Liver (tissue), 7 donors: ENCODE measurements at regions not wholly inside any gene's neighbourhood (a gene's known extent, or its start where the extent isn't known, plus 50 kb on each side); places are given as distances from the start of the nearest gene placed in this dataset.

Experiments used
- DNase-seq: peaks from one replicate; pipeline ENCODE4 v3.0.0-alpha.2; 2017; ENCODE audit warnings: low spot score
- H3K27ac ChIP-seq, 2 donors: one replicate each; pipeline ENCODE4 v1.7.0; 2013; ENCODE audit warnings: inconsistent platforms in 2 of 2, low read length in 2 of 2, control low read depth in 1 of 2, low read depth in 1 of 2, mild to moderate bottlenecking in 1 of 2
- H3K27me3 ChIP-seq, 4 donors: one replicate each; pipeline versions ENCODE4 v1.6.1 to v1.7.0; 2013; ENCODE audit warnings: low read length in 3 of 4, inconsistent platforms in 1 of 4, mild to moderate bottlenecking in 1 of 4, moderate library complexity in 1 of 4; ENCODE audit not compliant: control insufficient read depth in 4 of 4, insufficient read depth in 4 of 4
- H3K36me3 ChIP-seq, 4 donors: one replicate each; pipeline versions ENCODE4 v1.6.1 to v1.7.0; 2013; ENCODE audit warnings: low read length in 3 of 4, mild to moderate bottlenecking in 3 of 4, low read depth in 1 of 4, moderate library complexity in 1 of 4; ENCODE audit not compliant: control insufficient read depth in 4 of 4, insufficient read depth in 3 of 4
- H3K4me1 ChIP-seq, 4 donors: one replicate each; pipeline versions ENCODE4 v1.6.1 to v1.7.0; 2013; ENCODE audit warnings: low read length in 3 of 4, mild to moderate bottlenecking in 3 of 4, moderate library complexity in 1 of 4; ENCODE audit not compliant: control insufficient read depth in 4 of 4, insufficient read depth in 4 of 4
- H3K4me3 ChIP-seq, 3 donors: one replicate each; pipeline versions ENCODE4 v1.6.1 to v1.7.0; 2013; ENCODE audit warnings: low read length in 3 of 3, control low read depth in 1 of 3, low read depth in 1 of 3, mild to moderate bottlenecking in 1 of 3
- H3K9ac ChIP-seq, 2 donors: one replicate each; pipeline ENCODE4 v1.7.0; 2013; ENCODE audit warnings: low read length in 2 of 2, mild to moderate bottlenecking in 2 of 2, moderate library complexity in 2 of 2, control low read depth in 1 of 2, low read depth in 1 of 2
- H3K9me3 ChIP-seq, 4 donors: one replicate each; pipeline versions ENCODE4 v1.6.1 to v1.7.0; 2013; ENCODE audit warnings: low read length in 3 of 4; ENCODE audit not compliant: control insufficient read depth in 4 of 4
- ATF3 ChIP-seq: IDR thresholded peaks from 2 replicates; pipeline ENCODE4 v1.6.1; 2016; ENCODE audit warnings: antibody characterized with exemption
- EGR1 ChIP-seq, 2 donors: IDR thresholded peaks; 2 replicates each; pipeline ENCODE4 v1.6.1; 2016 to 2018; ENCODE audit warnings: antibody characterized with exemption in 2 of 2, low read depth in 2 of 2
- FOXA1 ChIP-seq: IDR thresholded peaks from 2 replicates; pipeline ENCODE4 v1.6.1; 2016; ENCODE audit warnings: antibody characterized with exemption
- FOXA2 ChIP-seq: IDR thresholded peaks from 2 replicates; pipeline ENCODE4 v1.6.1; 2016; ENCODE audit warnings: antibody characterized with exemption
- GABPA ChIP-seq, 2 donors: IDR thresholded peaks in 1 of 2; conservative IDR thresholded peaks in 1 of 2; 2 replicates each; pipeline ENCODE4 v1.6.1; 2016; ENCODE audit warnings: antibody characterized with exemption in 2 of 2, mild to moderate bottlenecking in 1 of 2, moderate library complexity in 1 of 2
- HNF4A ChIP-seq, 2 donors: conservative IDR thresholded peaks; 2 replicates each; pipeline ENCODE4 v1.6.1; 2016; ENCODE audit warnings: antibody characterized with exemption in 2 of 2, mild to moderate bottlenecking in 2 of 2
- HNF4G ChIP-seq: IDR thresholded peaks from 2 replicates; pipeline ENCODE4 v1.6.1; 2016; ENCODE audit warnings: antibody characterized with exemption
- JUND ChIP-seq, 2 donors: IDR thresholded peaks; 2 replicates each; pipeline ENCODE4 v1.6.1; 2016; ENCODE audit warnings: antibody characterized with exemption in 2 of 2
- NR2F2 ChIP-seq: IDR thresholded peaks from 2 replicates; pipeline ENCODE4 v1.6.1; 2016; ENCODE audit warnings: antibody characterized with exemption
- RAD21 ChIP-seq, 2 donors: IDR thresholded peaks; 2 replicates each; pipeline ENCODE4 v1.6.1; 2016; ENCODE audit warnings: antibody characterized with exemption in 2 of 2, mild to moderate bottlenecking in 2 of 2
- RXRA ChIP-seq, 2 donors: IDR thresholded peaks; 2 replicates each; pipeline ENCODE4 v1.6.1; 2017 to 2018; ENCODE audit warnings: antibody characterized with exemption in 2 of 2, mild to moderate bottlenecking in 1 of 2
- SP1 ChIP-seq: IDR thresholded peaks from 2 replicates; pipeline ENCODE4 v1.6.1; 2018; ENCODE audit warnings: antibody characterized with exemption, mild to moderate bottlenecking
- YY1 ChIP-seq: IDR thresholded peaks from 2 replicates; pipeline ENCODE4 v1.6.1; 2016; ENCODE audit warnings: antibody characterized with exemption, mild to moderate bottlenecking
- ZBTB33 ChIP-seq: IDR thresholded peaks from 2 replicates; pipeline ENCODE4 v1.6.1; 2016; ENCODE audit warnings: antibody characterized with exemption
- WGBS: extraction: QIAGEN DNeasy Blood & Tissue Kit; methylation state at CpG from one replicate; pipeline ENCODE4 v1.1.7; 2013; 5-methylcytosine and 5-hydroxymethylcytosine counted together
- donor health status: healthy.
- donor health status: healthy.
- donor health status: healthy.
- donor health status: healthy.

GRCh38 chr3:82875401-82875800, 1114.0 kb upstream of the GBE1 start (continued):
- TF ChIP-seq ZBTB33 (no peak), RXRA (IDR thresholded peaks at IDR 0.05) (no peak), SP1 (no peak), YY1 (no peak), JUND (IDR thresholded peaks at IDR 0.05) (no peak)

GRCh38 chr3:82839871-82840270, 1078.4 kb upstream of the GBE1 start:
- H3K9me3 ChIP-seq = no peaks in the 10 kb centered on the region
- H3K27me3 ChIP-seq = no peaks in the 10 kb centered on the region
- H3K27ac ChIP-seq = no peak overlapping the region
- no peak overlapping the region for H3K9ac ChIP-seq
- no peak overlapping the region for H3K4me3 ChIP-seq
- no peaks in the 10 kb centered on the region for H3K4me1 ChIP-seq
- no peak for DNase-seq
- no peak for TF ChIP-seq FOXA1
- H3K36me3 ChIP-seq = no peaks in the 10 kb centered on the region

GRCh38 chr3:82834098-82834497, 1072.7 kb upstream of the GBE1 start:
- TF ChIP-seq ZBTB33 = no peak
- TF ChIP-seq EGR1 (IDR thresholded peaks at IDR 0.05; ENCODE audit: low read depth in 2 of 2) = no peak
- TF ChIP-seq HNF4A (conservative IDR thresholded peaks at IDR 0.05) = no peak
- no peak for TF ChIP-seq HNF4G
- TF ChIP-seq RXRA (IDR thresholded peaks at IDR 0.05) = no peak
- TF ChIP-seq JUND (IDR thresholded peaks at IDR 0.05) = no peak
- no peak for TF ChIP-seq GABPA (IDR thresholded peaks at IDR 0.05 in 1 of 2, conservative IDR thresholded peaks at IDR 0.05 in 1 of 2)
- TF ChIP-seq ATF3 = no peak
- TF ChIP-seq FOXA1 = no peak
- H3K4me3 ChIP-seq = no peak overlapping the region
- no peaks in the 10 kb centered on the region for H3K27me3 ChIP-seq
- no peak overlapping the region for H3K27ac ChIP-seq
- H3K9me3 ChIP-seq = no peaks in the 10 kb centered on the region
- H3K4me1 ChIP-seq = no peaks in the 10 kb centered on the region
- no peak for DNase-seq
- H3K9ac ChIP-seq = no peak overlapping the region
- 67% methylated on average over 4 of the region's 4 CpGs for WGBS
- H3K36me3 ChIP-seq = no peaks in the 10 kb centered on the region

- Histone ChIP-seq H3K36me3 (no peaks in the 10 kb centered on the region), H3K27ac (no peak overlapping the region), H3K4me1 (no peaks in the 10 kb centered on the region), H3K9ac (no peak overlapping the region), H3K9me3 (no peaks in the 10 kb centered on the region), H3K4me3 (no peak overlapping the region), H3K27me3 (peaks cover 0 to 2% (median 0%) of the 10 kb centered on the region in 4 donors)
- WGBS = 54% methylated on average over 2 of the region's 2 CpGs
- no peak for DNase-seq
- TF ChIP-seq HNF4A (conservative IDR thresholded peaks at IDR 0.05) (no peak), ATF3 (no peak), FOXA1 (no peak), JUND (IDR thresholded peaks at IDR 0.05) (no peak), NR2F2 (no peak), RAD21 (IDR thresholded peaks at IDR 0.05) (no peak), YY1 (no peak), FOXA2 (no peak)
Measured at GRCh38 chr3:82824491-82824890, 1063.0 kb upstream of the GBE1 start.
